ENCODE measurements at regions not wholly inside any gene's neighbourhood (a gene's known extent, or its start where the extent isn't known, plus 50 kb on each side); places are given as distances from the start of the nearest gene placed in this dataset.

- Histone ChIP-seq H3K4me1 (ENCODE audit: low read depth) (no peaks in the 10 kb centered on the region), H3K9me3 (ENCODE audit: low read depth) (no peaks in the 10 kb centered on the region), H3K27me3 (no peaks in the 10 kb centered on the region), H3K27ac (no peak overlapping the region), H3K36me3 (no peaks in the 10 kb centered on the region), H3K4me3 (no peak overlapping the region)
- TF ChIP-seq CTCF (IDR thresholded peaks at IDR 0.05; ENCODE audit: low read depth, low read length) = no peak
- no peak for DNase-seq (ENCODE audit: low read depth in 1 of 2, low spot score in 1 of 2)
Measured at GRCh38 chr13:68522184-68522583, 1292.0 kb upstream of the PCDH9 start.

GRCh38 chr13:68509734-68510621 lies 1279.8 kb upstream of the PCDH9 start:
- no peak for TF ChIP-seq CTCF (IDR thresholded peaks at IDR 0.05; ENCODE audit: low read depth, low read length)
- Histone ChIP-seq H3K4me1 (ENCODE audit: low read depth) (no peaks in the 10 kb centered on the region), H3K27ac (no peak overlapping the region), H3K36me3 (no peaks in the 10 kb centered on the region), H3K4me3 (no peak overlapping the region), H3K9me3 (ENCODE audit: low read depth) (no peaks in the 10 kb centered on the region), H3K27me3 (no peaks in the 10 kb centered on the region)
- no peak for DNase-seq (ENCODE audit: low read depth in 1 of 2, low spot score in 1 of 2)

GRCh38 chr13:68506888-68507551 lies 1276.9 kb upstream of the PCDH9 start:
- no peaks in the 10 kb centered on the region for H3K9me3 ChIP-seq (ENCODE audit: low read depth)
- no peaks in the 10 kb centered on the region for H3K4me1 ChIP-seq (ENCODE audit: low read depth)
- no peaks in the 10 kb centered on the region for H3K27me3 ChIP-seq
- no peak for DNase-seq (ENCODE audit: low read depth in 1 of 2, low spot score in 1 of 2)
- no peak overlapping the region for H3K27ac ChIP-seq
- no peak overlapping the region for H3K4me3 ChIP-seq
- TF ChIP-seq CTCF (IDR thresholded peaks at IDR 0.05; ENCODE audit: low read depth, low read length) = no peak
- H3K36me3 ChIP-seq = no peaks in the 10 kb centered on the region

GRCh38 chr13:68490594-68490993 lies 1260.5 kb upstream of the PCDH9 start:
- H3K27ac ChIP-seq = no peak overlapping the region
- H3K27me3 ChIP-seq = no peaks in the 10 kb centered on the region
- no peak for DNase-seq (ENCODE audit: low read depth in 1 of 2, low spot score in 1 of 2)
- TF ChIP-seq CTCF (IDR thresholded peaks at IDR 0.05; ENCODE audit: low read depth, low read length) = no peak
- H3K4me3 ChIP-seq = no peak overlapping the region
- H3K9me3 ChIP-seq (ENCODE audit: low read depth) = no peaks in the 10 kb centered on the region
- H3K4me1 ChIP-seq (ENCODE audit: low read depth) = no peaks in the 10 kb centered on the region
- no peaks in the 10 kb centered on the region for H3K36me3 ChIP-seq

- no peak for TF ChIP-seq CTCF (IDR thresholded peaks at IDR 0.05; ENCODE audit: low read depth, low read length)
Measured at GRCh38 chr13:68481130-68481529, 1251.0 kb upstream of the PCDH9 start.

More at GRCh38 chr13:68481130-68481529, 1251.0 kb upstream of the PCDH9 start:
- Histone ChIP-seq H3K4me1 (ENCODE audit: low read depth) (peaks cover 12% of the 10 kb centered on the region), H3K9me3 (ENCODE audit: low read depth) (no peaks in the 10 kb centered on the region), H3K27me3 (no peaks in the 10 kb centered on the region), H3K36me3 (no peaks in the 10 kb centered on the region), H3K27ac (peak overlapping the region; percentile 87), H3K4me3 (no peak overlapping the region)
- peak in 1 of 2 donors; percentile 40 for DNase-seq (ENCODE audit: low read depth in 1 of 2, low spot score in 1 of 2)
